Right ventricle myocardium superior (tissue), 1 donor: ENCODE measurements at regions not wholly inside any gene's neighbourhood (a gene's known extent, or its start where the extent isn't known, plus 50 kb on each side); places are given as distances from the start of the nearest gene placed in this dataset.
A peak's percentile ranks its signal among the peaks of the same experiment; 100 is the strongest.

Experiments used
- ATAC-seq: fragments of 200-7000 bp; cut with Tn5 transposase; one replicate; pipeline ENCODE4 v1.9.1; 2020; ENCODE audit warnings: mild to moderate bottlenecking; ENCODE audit not compliant: poor library complexity
- DNase-seq: peaks from one replicate; pipeline ENCODE4 v3.0.0-alpha.2; 2020
- intact Hi-C: fragments of 100-400 bp; cut with DNase I; formaldehyde crosslinking; loops from one replicate; pipeline ENCODE4 v1.11.2; 2022
- donor health status: DM: no; HTN: yes; CAD: no; lungs with severe emphysema.

- intact Hi-C loops = no loop called here
- ATAC-seq (no peak), DNase-seq (no peak)
Observed at GRCh38 chr16:87219287-87219909, 97.8 kb downstream of the C16orf95 start.

DNA sequence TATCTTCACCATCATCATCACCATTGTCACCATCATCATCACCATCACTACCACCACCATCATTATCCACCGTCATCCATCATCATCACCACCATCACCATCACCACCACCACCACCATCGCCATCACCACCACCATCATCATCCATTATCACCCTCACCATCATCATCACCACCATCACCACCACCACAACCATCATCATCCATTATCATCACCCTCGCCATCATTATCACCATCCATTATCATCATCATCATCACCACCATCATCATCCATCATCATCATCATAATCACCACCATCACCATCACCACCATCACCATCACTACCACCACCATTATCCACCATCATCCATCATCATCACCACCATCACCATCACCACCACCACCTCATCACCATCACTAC, 95.6 kb downstream of the C16orf95 start:
- no peak for DNase-seq
- ATAC-seq = no peak
- intact Hi-C loops = no loop called here

GRCh38 chr16:87222335-87222734, 94.9 kb downstream of the C16orf95 start:
- no peak for ATAC-seq

DNA sequence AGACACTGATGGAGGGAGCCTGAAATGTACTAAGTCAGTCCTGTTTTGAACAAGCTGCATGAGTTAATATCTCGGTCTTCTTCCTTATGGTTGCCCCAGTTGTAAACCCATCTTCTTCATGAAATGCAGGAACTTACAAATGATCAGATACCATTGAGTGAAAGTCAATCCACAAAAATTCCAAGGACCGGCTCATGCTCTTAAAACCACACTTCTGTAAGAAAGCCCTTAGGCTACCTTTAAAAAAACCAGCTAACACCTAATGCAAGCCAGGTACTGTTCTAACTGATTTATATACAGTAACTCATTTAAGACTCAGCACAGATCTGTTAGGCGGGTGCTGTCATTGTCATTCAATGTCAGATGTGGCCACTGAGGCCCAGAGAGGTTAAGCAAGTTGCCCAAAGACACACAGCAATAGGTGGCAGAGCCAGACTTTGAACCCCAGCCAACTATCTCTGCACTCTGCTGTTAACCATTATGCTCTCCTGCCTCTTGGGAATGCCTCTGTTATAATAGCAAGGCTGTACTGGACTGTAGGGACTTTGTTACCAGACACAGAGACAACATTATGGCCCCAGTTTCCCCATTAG, 93.4 kb downstream of the C16orf95 start:
- ATAC-seq (no peak), DNase-seq (no peak)
- intact Hi-C loops = no loop called here

More at GRCh38 chr16:87222335-87222734, 94.9 kb downstream of the C16orf95 start:
- intact Hi-C loops = no loop called here
- DNase-seq = no peak

- DNase-seq = no peak
- ATAC-seq = no peak
- intact Hi-C loops = no loop called here
Observed at GRCh38 chr16:87226926-87227295, 90.3 kb downstream of the C16orf95 start.

DNA sequence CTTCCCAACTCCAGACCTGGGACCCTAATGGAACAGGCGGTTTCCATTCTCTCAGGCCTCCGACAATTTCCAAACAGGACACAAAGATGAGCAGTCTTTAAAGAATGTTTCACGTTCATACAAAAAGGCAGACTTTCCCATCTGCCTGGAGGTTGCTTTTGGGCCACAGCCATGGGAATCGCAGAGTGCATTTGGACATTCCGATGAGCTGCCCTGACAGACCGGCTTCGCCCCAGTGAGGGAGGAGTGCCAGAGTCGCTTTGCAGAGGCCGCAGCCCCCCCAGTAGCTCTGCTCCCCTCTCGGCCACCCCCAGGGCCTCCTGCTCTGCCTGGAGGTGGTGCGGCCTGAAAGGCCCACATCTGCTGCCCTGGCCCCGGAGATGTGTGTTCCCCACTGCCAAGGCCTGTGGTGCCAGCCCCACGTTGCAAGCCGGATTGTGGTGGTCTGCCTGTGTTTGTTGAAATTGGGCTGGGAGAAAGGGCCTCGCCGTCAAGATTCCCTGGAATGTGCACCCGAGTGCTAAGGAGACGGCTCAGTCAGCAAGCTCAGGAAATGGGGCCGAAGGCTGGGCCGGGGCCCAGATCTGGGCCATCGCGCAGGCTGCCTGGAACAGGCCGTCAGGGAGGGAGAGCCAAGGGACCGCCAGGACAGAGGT, 89.8 kb downstream of the C16orf95 start:
- DNase-seq (peak; percentile 58), ATAC-seq (peak; percentile 84)
- intact Hi-C loops = no loop called here

DNA sequence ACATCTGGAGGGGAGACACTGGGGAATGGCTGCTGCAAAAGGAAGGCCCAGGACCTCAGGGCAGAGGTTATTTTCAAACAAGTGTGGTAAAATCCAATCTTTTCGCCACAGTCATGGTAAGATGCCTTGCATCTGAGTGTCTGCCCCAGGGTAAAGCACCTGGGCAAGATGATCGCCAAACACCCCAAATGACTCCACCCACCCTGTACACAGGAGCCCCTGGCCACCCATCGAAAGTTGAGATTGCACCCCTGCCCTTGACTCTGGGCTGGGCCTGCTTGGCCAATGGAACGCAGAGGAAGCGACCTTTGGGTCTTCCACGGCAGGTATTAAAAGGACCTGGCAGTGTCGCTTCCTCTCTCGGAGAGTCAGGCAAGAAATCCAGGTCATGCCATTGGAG, 88.8 kb downstream of the C16orf95 start:
- DNase-seq = no peak
- no peak for ATAC-seq
- intact Hi-C loops = no loop called here

DNA sequence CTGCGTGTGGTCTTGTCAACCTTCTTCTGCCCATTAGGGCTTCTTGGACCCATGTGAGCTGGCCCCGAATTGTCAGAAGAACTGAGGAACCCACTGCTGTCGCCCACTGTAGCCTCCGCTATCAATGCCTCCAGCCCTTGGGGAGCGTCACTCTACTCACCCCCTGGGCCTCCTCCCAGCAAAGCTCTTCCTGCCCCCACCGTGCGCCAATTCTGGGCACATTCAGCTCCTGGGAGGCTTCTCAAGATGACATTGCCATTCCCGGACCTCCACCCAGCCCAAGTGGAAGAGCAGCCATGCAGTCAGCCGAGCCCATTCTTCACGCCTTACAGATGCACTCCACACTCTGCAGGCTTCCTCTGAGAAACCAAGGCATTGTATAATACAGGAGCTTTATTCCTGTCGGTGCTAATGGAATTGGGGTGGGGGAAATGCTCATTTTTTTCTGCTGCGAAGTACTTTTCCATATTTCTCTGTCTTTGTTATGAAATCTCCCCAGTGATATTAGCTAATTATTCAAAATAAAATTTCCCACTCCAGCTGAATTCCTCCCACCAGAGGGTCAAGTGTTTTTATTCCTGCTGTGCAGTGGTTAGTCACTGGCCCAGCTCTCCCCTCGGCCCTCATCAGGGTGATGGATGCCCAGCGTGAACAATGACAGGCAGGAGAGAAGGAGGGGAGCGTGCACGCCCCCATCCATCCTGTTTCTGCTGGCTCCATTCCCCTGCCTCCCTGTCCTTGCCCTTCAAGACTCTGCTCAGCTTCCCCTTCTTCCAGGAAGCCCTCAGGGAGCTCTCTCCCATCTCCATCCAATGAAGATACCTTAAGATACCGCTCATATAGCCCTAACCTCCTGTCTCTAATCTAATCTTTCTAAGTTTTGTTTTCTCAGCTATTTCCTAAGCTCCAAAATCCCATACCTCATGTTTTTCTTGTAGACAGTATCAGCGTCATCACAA, 87.7 kb downstream of the C16orf95 start:
- ATAC-seq (no peak), DNase-seq (no peak)
- intact Hi-C loops = no loop called here

- intact Hi-C loops = no loop called here
- DNase-seq (no peak), ATAC-seq (no peak)
Observed at GRCh38 chr16:87230571-87230970, 86.6 kb downstream of the C16orf95 start.

DNA sequence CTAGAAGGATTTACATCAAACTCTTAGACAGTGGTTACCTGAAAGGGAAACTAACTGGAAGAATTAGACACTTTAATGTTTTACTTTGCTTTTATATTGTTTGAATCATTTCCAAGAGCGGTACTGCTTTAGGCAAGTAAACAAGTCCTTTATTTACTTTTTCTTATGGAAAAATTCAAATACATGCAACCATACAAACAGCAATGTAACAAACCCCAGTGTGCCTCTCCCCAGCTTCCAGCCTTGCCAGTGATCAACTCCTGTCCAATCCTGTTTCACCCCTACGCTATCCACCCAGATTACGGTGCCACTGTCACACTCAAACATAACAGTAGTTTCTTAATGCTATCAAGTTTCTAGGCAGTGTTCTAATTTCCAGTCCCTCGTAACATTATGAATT, 85.9 kb downstream of the C16orf95 start:
- no peak for ATAC-seq
- no peak for DNase-seq
- intact Hi-C loops = no loop called here

GRCh38 chr16:87231911-87232310, 85.3 kb downstream of the C16orf95 start:
- DNase-seq (no peak), ATAC-seq (no peak)
- intact Hi-C loops = no loop called here

DNA sequence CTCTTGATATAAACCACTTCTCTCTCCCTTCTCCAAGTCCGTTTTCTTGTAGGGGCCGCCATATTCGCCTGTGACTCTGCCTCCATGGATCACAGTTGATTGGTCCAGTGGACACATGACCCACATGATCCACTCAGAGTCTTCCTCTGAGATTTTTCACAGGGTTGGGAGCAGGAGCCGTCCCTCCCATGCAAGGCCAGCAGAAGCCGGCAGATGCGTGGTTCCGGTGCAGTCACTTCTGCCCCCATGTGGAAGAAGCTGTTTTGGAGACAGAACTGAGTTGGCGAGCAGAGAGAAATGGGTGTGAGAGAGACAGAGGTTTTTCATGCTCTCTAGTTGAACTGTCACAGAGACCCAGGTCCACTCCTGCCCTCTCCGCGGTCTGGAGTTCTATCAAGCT, 83.3 kb downstream of the C16orf95 start:
- no peak for DNase-seq
- no peak for ATAC-seq
- intact Hi-C loops = no loop called here

- no peak for DNase-seq
Observed at GRCh38 chr16:87234601-87235000, 82.6 kb downstream of the C16orf95 start.

GRCh38 chr16:87235810-87236515, 81.2 kb downstream of the C16orf95 start:
- DNase-seq (no peak), ATAC-seq (no peak)
- intact Hi-C loops = no loop called here

More at GRCh38 chr16:87234601-87235000, 82.6 kb downstream of the C16orf95 start:
- ATAC-seq = no peak
- intact Hi-C loops = no loop called here

DNA sequence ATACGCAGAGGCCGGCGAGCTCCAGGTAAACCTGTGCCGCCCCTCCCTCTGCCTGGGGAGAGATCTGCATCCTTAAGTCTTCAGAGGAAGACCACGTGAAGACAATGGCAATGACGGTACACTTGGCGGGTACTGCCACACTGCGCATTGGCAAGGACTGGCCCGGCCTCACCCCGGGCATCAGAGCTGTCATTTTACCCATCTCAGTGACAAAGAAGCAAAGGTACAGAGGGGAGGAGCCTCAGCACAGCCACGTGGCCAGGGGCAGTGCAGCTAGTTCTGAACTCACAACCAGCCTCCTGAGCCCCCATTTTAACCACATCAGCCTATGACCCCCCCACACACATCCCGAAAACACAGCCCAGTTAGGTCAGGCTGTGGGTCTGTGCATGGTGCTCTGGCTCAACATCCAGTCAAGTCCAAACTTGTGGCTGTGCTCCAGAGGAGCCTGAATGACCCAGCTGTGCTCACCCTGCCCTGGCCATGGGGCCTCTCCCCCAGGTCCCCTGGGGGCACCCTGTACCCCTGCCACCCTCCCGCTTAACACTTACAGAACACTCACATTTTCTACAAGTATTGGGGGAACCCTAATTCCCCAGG, 80.6 kb downstream of the C16orf95 start:
- ATAC-seq = no peak
- intact Hi-C loops = no loop called here
- DNase-seq = no peak

- intact Hi-C loops = no loop called here
- no peak for ATAC-seq
- DNase-seq = no peak
Observed at GRCh38 chr16:87238361-87238715, 78.9 kb downstream of the C16orf95 start.

GRCh38 chr16:87239545-87239944, 77.6 kb downstream of the C16orf95 start:
- intact Hi-C loops = no loop called here
- ATAC-seq (no peak), DNase-seq (no peak)
